ENCODE measurements at regions not wholly inside any gene's neighbourhood (a gene's known extent, or its start where the extent isn't known, plus 50 kb on each side); places are given as distances from the start of the nearest gene placed in this dataset.
"Not testable (repeated sequence)": the region's sequence is repeated elsewhere in the genome, so short reads cannot be mapped to it uniquely, and the experiment has no call there.

GRCh38 chr9:100656851-100657250, 79.0 kb downstream of the CAVIN4 start:
- not testable (repeated sequence) for TF ChIP-seq CTCF (IDR thresholded peaks at IDR 0.05); POLR2AphosphoS5 (IDR thresholded peaks at IDR 0.05; ENCODE audit: low read depth, low read length); TCF7L2 (IDR thresholded peaks at IDR 0.05; ENCODE audit: low read depth, low read length); REST (IDR thresholded peaks at IDR 0.05; ENCODE audit: insufficient read depth in 1 of 2, low read depth in 2 of 2, low read length in 1 of 2); SIN3A (IDR thresholded peaks at IDR 0.05; ENCODE audit: borderline replicate concordance, insufficient read depth, low read depth, low read length)

Data from Panc1 (cell line).